Sigmoid colon (tissue), 6 donors: ENCODE measurements at regions not wholly inside any gene's neighbourhood (a gene's known extent, or its start where the extent isn't known, plus 50 kb on each side); places are given as distances from the start of the nearest gene placed in this dataset.

Experiments used
- DNase-seq: peaks from one replicate; pipeline ENCODE4 v3.0.0-alpha.2; 2019
- H3K27ac ChIP-seq, 4 donors: fragments of 200-600 bp; sonication (generic); one replicate each; pipeline ENCODE4 v1.5.1; 2016 to 2019; ENCODE audit warnings: mild to moderate bottlenecking in 1 of 4
- H3K27me3 ChIP-seq, 3 donors: fragments of 200-600 bp; sonication (generic); one replicate each; pipeline ENCODE4 v1.5.1; 2019; ENCODE audit warnings: mild to moderate bottlenecking in 1 of 3
- H3K36me3 ChIP-seq, 4 donors: fragments of 200-600 bp; sonication (generic); one replicate each; pipeline ENCODE4 v1.5.1; 2016 to 2019
- H3K4me1 ChIP-seq, 4 donors: fragments of 200-600 bp; sonication (generic); one replicate each; pipeline ENCODE4 v1.5.1; 2017 to 2019
- H3K4me3 ChIP-seq, 4 donors: fragments of 200-600 bp; sonication (generic); one replicate each; pipeline ENCODE4 v1.5.1; 2017 to 2019; ENCODE audit warnings: mild to moderate bottlenecking in 2 of 4, moderate library complexity in 1 of 4
- H3K9me3 ChIP-seq, 4 donors: fragments of 200-600 bp in 3 of 4; sonication (generic) in 3 of 4; one replicate each; pipeline versions ENCODE4 v1.5.1 to v1.6.1; 2013 to 2019
- CTCF ChIP-seq, 4 experiments: fragments of 450-650 bp in 3 of 4; fragments of 200-600 bp in 1 of 4; IDR thresholded peaks; one replicate each; pipeline ENCODE4 v1.5.1; 2016 to 2019; ENCODE audit warnings: antibody characterized with exemption in 4 of 4, mild to moderate bottlenecking in 3 of 4, moderate library complexity in 2 of 4
- EP300 ChIP-seq, 4 donors: sonication (generic); formaldehyde crosslinking; IDR thresholded peaks; one replicate each; pipeline ENCODE4 v1.6.1; 2017; ENCODE audit warnings: antibody characterized with exemption in 4 of 4
- POLR2A ChIP-seq, 2 donors: fragments of 450-650 bp; IDR thresholded peaks; one replicate each; pipeline ENCODE4 v1.6.1; 2016; ENCODE audit warnings: antibody characterized with exemption in 2 of 2, mild to moderate bottlenecking in 2 of 2, moderate library complexity in 2 of 2
- POLR2AphosphoS5 ChIP-seq, 4 donors: sonication (generic); formaldehyde crosslinking; IDR thresholded peaks; one replicate each; pipeline ENCODE4 v1.6.1; 2017; ENCODE audit warnings: antibody characterized with exemption in 4 of 4
- WGBS, 2 donors: extraction: QIAGEN DNeasy Blood & Tissue Kit; methylation state at CpG; one replicate each; pipeline ENCODE4 v1.1.7; 2013; 5-methylcytosine and 5-hydroxymethylcytosine counted together
- intact Hi-C: fragments of 100-400 bp; cut with DNase I; formaldehyde crosslinking; loops from one replicate; pipeline ENCODE4 v1.15.1; 2023
- donor health status: healthy with polysubstance abuse.
- donor health status: healthy.

- Histone ChIP-seq H3K27me3 (no peaks in the 10 kb centered on the region), H3K9me3 (no peaks in the 10 kb centered on the region), H3K27ac (no peak overlapping the region), H3K36me3 (no peaks in the 10 kb centered on the region), H3K4me1 (no peaks in the 10 kb centered on the region), H3K4me3 (no peak overlapping the region)
- DNase-seq = no peak
- no peak for TF ChIP-seq CTCF (IDR thresholded peaks at IDR 0.05)
- intact Hi-C loops = no loop called here
Measured at GRCh38 chr4:62377700-62378099, 1177.6 kb downstream of the ADGRL3 start.

GRCh38 chr4:62377245-62377644 is 1177.1 kb downstream of the ADGRL3 start:
- H3K4me3 ChIP-seq = no peak overlapping the region
- H3K36me3 ChIP-seq = no peaks in the 10 kb centered on the region
- intact Hi-C loops = no loop called here
- no peaks in the 10 kb centered on the region for H3K9me3 ChIP-seq
- H3K27me3 ChIP-seq = no peaks in the 10 kb centered on the region
- TF ChIP-seq POLR2AphosphoS5 (IDR thresholded peaks at IDR 0.05) = no peak
- no peak for TF ChIP-seq CTCF (IDR thresholded peaks at IDR 0.05)
- no peak for TF ChIP-seq EP300 (IDR thresholded peaks at IDR 0.05)
- no peak for TF ChIP-seq POLR2A (IDR thresholded peaks at IDR 0.05)
- no peak for DNase-seq
- no peaks in the 10 kb centered on the region for H3K4me1 ChIP-seq
- H3K27ac ChIP-seq = no peak overlapping the region

- Histone ChIP-seq H3K27me3 (no peaks in the 10 kb centered on the region), H3K4me3 (no peak overlapping the region), H3K4me1 (no peaks in the 10 kb centered on the region), H3K27ac (no peak overlapping the region), H3K36me3 (no peaks in the 10 kb centered on the region), H3K9me3 (no peaks in the 10 kb centered on the region)
- no peak for DNase-seq
- TF ChIP-seq EP300 (IDR thresholded peaks at IDR 0.05) (no peak), POLR2A (IDR thresholded peaks at IDR 0.05) (no peak), POLR2AphosphoS5 (IDR thresholded peaks at IDR 0.05) (no peak), CTCF (IDR thresholded peaks at IDR 0.05) (no peak)
- intact Hi-C loops = no loop called here
Measured at GRCh38 chr4:62366939-62367338, 1166.8 kb downstream of the ADGRL3 start.

GRCh38 chr4:62360156-62360545 is 1160.0 kb downstream of the ADGRL3 start:
- no peak overlapping the region for H3K4me3 ChIP-seq
- WGBS, 2 donors = 65 to 72% methylated on average over 1 of the region's 1 CpG
- no peaks in the 10 kb centered on the region for H3K9me3 ChIP-seq
- no peaks in the 10 kb centered on the region for H3K36me3 ChIP-seq
- intact Hi-C loops = no loop called here
- H3K4me1 ChIP-seq = no peaks in the 10 kb centered on the region
- H3K27ac ChIP-seq = no peak overlapping the region
- no peaks in the 10 kb centered on the region for H3K27me3 ChIP-seq
- no peak for TF ChIP-seq POLR2AphosphoS5 (IDR thresholded peaks at IDR 0.05)
- no peak for DNase-seq

- no peak for TF ChIP-seq POLR2A (IDR thresholded peaks at IDR 0.05)
- no peak for TF ChIP-seq CTCF (IDR thresholded peaks at IDR 0.05)
- TF ChIP-seq POLR2AphosphoS5 (IDR thresholded peaks at IDR 0.05) = no peak
- TF ChIP-seq EP300 (IDR thresholded peaks at IDR 0.05) = no peak
- no peak overlapping the region for H3K27ac ChIP-seq
- no peaks in the 10 kb centered on the region for H3K9me3 ChIP-seq
- no peak for DNase-seq
- H3K36me3 ChIP-seq = no peaks in the 10 kb centered on the region
- no peak overlapping the region for H3K4me3 ChIP-seq
- no peaks in the 10 kb centered on the region for H3K27me3 ChIP-seq
- intact Hi-C loops = no loop called here
- 67 to 75% methylated on average over 2 of the region's 2 CpGs for WGBS, 2 donors
- H3K4me1 ChIP-seq = no peaks in the 10 kb centered on the region
Measured at GRCh38 chr4:62359441-62360155, 1159.5 kb downstream of the ADGRL3 start.
